GM10248 (cell line): ENCODE measurements at regions not wholly inside any gene's neighbourhood (a gene's known extent, or its start where the extent isn't known, plus 50 kb on each side); places are given as distances from the start of the nearest gene placed in this dataset.
"Not testable (repeated sequence)": the region's sequence is repeated elsewhere in the genome, so short reads cannot be mapped to it uniquely, and the experiment has no call there.

Experiments used
- CTCF ChIA-PET: fragments of 300-600 bp; sonication (Branson Sonifier 250); formaldehyde crosslinking; extraction: SDS; loops from one replicate; lab custom pipeline; 2021; ENCODE audit warnings: antibody characterized with exemption; lab: Yijun Ruan, JAX
- POLR2A ChIA-PET: fragments of 350-650 bp; sonication (Branson Sonifier 250); formaldehyde crosslinking; extraction: SDS; loops from one replicate; lab custom pipeline; 2020; ENCODE audit warnings: antibody characterized with exemption; lab: Yijun Ruan, JAX
- DNase-seq: peaks from one replicate; pipeline ENCODE4 v3.0.0; 2012; ENCODE audit errors: extremely low spot score
- TF ChIP-seq, protein P1 (sequence below): IDR thresholded peaks from 2 replicates; pipeline ENCODE4 v1.5.1; 2012; ENCODE audit warnings: mild to moderate bottlenecking, low read depth; ENCODE audit errors: extremely low read depth, missing control alignments, control extremely low read depth

DNA sequence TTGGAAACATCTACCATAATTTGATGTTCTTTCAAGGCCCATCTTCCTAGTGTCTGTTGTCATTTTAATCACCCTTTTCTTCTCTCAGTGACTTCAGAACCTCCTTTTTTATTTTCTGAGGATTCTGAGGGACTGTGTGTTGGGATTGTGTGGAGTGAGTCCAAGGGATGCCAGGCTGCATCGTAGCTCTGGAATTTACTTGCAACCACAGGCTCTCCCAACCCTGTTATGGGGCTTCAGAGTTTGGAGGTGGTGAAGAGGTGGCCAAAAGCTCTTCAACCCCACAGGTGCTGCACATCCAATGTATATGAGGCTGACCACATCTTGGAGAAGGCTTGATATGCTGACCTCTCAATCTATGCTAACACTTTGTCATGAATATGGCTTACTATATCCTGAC lies 79.5 kb upstream of the GPR141 start:
- ChIA-PET POLR2A (no interaction called here), CTCF (interaction anchor here (1.1 kb wide), 2 partner anchors 40 to 228 kb away, joined by 3 read pairs; no protein-coding TSS in a partner anchor)
- DNase-seq = no peak
- TF ChIP-seq, protein P1, sequence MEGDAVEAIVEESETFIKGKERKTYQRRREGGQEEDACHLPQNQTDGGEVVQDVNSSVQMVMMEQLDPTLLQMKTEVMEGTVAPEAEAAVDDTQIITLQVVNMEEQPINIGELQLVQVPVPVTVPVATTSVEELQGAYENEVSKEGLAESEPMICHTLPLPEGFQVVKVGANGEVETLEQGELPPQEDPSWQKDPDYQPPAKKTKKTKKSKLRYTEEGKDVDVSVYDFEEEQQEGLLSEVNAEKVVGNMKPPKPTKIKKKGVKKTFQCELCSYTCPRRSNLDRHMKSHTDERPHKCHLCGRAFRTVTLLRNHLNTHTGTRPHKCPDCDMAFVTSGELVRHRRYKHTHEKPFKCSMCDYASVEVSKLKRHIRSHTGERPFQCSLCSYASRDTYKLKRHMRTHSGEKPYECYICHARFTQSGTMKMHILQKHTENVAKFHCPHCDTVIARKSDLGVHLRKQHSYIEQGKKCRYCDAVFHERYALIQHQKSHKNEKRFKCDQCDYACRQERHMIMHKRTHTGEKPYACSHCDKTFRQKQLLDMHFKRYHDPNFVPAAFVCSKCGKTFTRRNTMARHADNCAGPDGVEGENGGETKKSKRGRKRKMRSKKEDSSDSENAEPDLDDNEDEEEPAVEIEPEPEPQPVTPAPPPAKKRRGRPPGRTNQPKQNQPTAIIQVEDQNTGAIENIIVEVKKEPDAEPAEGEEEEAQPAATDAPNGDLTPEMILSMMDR = no peak

DNA sequence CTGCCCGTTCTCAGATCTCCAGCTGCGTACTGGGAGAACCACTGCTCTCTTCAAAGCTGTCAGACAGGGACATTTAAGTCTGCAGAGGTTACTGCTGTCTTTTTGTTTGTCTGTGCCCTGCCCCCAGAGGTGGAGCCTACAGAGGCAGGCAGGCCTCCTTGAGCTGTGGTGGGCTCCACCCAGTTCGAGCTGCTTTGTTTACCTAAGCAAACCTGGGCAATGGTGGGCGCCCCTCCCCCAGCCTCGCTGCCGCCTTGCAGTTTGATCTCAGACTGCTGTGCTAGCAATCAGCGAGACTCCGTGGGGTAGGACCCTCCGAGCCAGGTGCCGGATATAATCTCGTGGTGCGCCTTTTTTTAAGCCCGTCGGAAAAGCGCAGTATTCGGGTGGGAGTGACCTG lies 66.2 kb upstream of the GPR141 start:
- CTCF ChIA-PET, DNase-seq, POLR2A ChIA-PET: not testable (repeated sequence)

DNA sequence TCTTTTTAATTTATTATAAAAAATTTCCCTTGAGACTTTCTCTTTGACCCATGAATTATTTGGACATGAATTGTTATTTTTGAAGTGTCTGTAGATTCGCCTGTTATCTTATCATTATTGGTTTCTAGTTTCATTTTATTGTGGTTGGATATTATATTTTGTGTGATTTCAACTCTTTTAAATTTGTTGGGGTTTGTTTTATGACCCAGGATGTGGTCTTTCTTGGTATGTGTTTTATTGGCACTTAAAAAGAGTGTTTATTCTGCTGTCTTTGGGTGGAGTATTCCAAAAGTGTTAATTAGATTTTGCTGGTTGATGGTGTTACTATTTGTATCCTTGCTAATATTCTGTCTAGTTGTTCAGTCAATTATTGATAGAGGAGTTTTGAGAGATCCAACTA lies 50.5 kb upstream of the GPR141 start:
- DNase-seq = no peak
- ChIA-PET POLR2A (no interaction called here), CTCF (no interaction called here)
- TF ChIP-seq, protein P1 = no peak
